HG02981 (cell line): ENCODE measurements at regions not wholly inside any gene's neighbourhood (a gene's known extent, or its start where the extent isn't known, plus 50 kb on each side); places are given as distances from the start of the nearest gene placed in this dataset.

Source experiments
- ATAC-seq: cut with Tn5 transposase; IDR thresholded peaks from one replicate; pipeline ENCODE4 v1.9.1; 2021; ENCODE audit warnings: mild to moderate bottlenecking, moderate library complexity; ENCODE audit not compliant: unreplicated experiment

DNA sequence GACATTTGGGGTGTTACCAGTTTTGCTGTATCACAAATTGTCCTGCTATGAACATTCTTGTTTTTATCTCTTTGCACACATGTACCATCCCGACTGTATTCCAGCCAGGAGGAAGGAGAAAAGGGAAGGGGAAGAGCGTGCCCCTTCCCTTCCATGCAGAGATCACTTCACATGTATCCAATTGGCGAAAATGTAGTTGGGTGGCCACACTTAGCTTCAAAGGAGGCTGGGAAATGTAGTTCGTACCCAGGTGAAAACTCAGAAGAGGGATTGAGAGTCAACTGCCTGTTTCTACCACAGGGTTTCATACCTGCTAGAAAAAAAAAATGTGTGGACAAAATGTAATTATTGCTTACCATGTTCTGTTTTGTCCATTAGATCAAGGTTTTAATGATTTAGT lies 189.1 kb upstream of the PELI2 start:
- ATAC-seq = no peak

DNA sequence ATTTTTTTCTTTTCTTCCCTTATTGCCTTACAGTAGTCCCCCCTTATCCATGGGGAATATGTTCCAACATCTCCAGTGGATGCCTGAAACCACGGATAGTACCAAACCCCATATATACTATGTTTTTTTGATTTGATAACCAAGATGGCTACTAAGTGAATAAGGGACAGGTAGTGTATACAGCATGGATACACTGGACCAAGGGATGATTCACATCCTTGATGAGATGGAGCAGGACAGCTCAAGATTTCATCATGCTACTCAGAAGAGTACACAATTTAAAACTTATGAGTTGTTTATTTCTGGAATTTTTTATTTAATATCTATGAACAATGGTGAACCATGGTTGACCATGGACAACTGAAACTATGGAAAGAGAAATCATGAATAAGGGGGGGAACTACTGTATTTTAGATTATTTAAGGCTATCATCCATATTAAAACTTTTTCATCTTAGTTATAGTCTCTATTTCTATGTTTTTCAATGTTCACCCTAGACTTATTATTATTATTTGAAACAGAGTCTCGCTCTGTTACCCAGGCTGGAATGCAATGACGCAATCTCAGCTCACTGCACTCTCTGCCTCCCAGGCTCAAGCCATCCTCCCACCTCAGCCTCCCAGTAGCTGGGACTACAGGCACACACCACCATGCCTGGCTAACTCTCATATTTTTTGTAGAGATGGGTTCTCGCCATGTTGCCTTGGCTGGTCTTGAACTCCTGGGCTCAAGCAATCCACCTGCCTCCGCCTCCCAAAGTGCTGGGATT lies 188.0 kb upstream of the PELI2 start:
- ATAC-seq = no peak

DNA sequence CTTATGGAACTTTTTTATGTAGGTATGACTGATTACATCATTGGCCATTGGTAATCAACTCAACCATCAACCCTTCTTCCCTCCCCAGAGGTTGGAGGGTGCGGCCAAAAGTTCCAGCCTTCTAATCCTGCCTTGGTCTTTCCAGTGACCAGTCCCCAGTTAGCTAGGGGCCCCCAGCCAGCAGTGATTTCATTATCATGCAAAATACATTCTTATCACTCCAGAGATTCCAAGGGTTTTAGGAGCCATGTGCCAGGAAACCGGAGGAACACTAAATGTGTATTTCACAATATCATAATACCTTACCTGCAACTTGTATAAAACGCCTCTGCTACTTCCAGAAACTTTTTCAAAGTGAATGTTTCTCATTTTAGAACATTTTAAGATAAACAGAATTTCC lies 181.5 kb upstream of the PELI2 start:
- ATAC-seq = no peak

DNA sequence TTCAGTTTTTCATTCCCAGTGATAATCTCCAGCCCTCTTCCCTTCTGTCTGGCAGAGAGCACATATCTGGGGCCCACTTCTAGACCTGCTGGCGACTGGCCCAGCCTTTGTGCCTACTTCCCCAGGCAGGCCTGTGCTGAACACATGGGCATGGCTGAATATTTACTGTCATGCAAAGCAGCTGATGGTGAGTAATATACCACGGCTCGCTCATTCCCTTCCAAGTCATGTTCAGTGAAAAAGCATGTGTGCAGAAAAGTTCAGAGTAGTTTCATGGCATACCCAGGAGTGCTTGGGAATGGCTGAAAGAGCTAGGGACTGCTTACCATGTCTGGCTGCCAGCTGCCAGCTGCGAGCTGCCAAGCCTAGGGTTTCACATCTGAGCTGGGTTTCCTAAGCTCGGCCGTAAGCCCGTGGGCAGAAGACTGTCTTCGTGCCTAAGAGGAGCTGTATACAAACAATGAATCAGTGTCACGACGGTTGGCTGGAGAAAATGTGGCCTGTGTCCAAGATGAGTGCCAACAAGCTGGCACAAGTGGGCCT lies 179.9 kb upstream of the PELI2 start:
- no peak for ATAC-seq

DNA sequence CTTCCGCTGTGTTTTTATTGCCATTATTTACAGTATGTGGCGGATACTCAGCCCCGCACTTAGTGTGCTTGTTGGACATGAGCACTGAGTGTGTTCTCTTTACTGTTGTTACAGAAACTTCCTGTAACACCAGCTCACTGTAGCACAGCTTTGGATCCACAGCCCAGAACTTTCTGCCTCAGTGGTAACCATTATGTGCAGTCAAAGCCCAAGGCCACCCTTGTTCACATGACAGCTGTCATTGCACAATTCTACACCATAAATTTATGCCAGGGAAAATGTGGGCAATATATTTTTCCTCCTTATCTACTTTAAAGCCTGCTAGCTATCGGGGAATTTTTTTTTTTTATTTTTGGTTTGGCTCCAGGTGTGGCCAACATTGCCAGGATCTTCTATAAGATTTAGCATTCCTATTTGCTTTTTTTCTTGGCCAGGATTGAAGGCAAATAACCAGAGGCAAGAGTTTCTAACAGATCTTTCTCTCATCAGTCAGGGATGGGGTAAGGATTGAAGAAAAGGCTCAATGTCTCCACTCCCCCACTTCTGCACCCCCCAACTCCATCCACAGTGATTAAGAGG lies 176.0 kb upstream of the PELI2 start:
- ATAC-seq = no peak

DNA sequence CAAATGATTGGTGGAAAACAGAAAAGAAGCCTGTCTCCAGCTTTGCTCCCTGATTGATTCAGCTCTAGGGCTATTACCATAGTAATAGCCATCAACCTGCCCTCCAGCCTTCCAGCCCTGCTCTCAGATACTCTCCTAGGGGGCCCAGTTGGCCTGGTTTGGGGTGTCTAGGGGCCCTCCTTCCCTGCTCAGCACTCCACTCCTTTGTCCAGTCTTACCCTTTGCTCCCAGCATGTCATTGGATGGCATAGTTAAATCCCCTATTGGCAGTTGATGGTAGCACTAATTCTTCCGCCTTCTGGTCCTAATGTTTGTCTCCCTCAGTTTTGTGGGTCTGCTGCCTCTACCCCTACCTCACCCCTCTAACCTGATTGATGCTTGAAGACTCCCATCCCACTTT lies 175.4 kb upstream of the PELI2 start:
- ATAC-seq = no peak

DNA sequence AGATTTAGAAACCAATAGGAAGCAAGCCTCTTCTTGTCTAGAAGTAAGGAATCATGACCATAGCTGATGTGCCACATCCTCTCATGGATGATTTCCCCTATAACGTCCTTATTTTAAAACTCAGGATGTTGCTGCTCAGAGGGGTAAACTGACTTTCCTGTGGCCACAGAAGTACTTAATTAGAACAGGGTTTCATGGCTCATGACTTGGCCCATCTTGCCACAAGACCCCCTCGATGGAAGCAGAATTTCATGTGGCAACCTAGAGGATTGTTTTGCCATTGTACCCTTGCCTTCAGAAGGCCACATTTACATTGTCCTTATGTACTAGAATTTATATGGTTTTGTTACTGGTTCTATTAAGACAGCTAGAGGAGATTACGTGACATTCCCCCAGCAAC lies 173.5 kb upstream of the PELI2 start:
- no peak for ATAC-seq

DNA sequence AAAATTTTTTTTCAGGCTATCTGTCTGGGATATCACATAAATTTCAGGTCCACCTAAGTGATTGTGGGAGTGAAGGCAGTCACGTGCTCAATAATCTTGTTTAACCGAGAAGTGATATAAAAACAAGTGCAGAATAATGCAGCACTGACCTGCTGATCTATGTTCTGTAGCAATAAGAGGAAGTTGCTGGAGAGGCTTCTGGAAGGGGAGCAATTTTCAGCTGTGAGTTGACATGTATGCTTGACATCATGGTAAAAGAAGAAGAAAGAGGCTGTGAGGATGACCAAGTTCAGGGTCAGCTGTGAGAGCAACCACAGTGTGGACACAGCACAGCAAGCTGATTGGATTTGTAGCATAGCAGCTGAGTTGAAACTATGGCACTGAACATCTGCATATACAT lies 172.0 kb upstream of the PELI2 start:
- no peak for ATAC-seq

DNA sequence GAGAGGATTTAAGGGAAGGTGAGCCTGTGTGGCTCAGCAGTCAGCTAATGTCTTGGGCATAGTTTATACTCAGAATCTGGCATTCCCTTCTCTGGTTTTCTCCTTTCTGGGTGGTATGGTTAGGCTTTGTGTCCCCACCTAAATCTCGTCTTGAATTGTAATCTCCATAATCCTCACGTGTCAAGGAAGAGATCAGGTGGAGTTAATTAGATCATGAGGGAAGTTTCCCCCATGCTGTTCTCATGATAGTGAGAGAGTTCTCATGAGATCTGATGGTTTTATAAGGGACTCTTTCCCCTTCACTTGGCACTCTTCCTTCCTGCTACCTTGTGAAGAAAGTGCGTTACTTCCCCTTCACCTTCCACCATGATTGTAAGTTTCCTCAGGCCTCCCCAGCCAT lies 169.8 kb upstream of the PELI2 start:
- ATAC-seq = no peak

DNA sequence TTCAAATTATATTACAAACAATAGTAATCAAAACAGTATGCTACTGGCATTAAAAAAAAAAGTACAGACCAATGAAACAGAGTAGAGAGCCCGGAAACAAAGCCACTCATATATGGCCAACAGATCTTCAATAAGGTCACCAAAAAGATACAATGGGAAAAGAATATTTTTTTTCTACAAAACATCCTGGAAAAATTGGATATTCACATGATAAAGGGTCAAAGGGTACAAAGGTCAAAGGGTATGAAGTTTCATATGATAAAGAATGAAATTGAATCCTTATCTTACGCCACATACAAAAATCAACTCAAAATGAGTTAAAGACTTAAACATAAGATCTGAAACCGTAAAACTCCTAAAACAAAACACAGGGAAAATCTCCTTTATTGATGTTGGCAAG lies 168.5 kb upstream of the PELI2 start:
- ATAC-seq = no peak

DNA sequence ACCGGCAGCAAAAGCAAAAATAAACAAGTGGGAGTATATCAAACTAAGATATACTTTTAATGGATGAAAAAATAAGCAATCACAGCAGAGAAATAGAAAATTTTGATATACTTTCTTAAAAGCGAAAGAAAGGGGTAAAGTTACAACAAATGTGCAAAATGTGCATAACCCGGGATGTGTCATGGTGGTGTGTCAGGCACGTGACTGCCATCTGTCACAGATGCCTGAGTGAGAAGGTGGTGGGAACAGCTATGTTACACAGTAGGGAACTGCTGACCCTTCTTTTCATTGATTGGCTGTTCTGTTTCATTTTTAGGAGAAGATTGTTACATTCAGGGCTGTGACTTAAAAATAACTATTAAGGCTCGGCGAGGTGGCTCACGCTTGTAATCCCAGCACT lies 168.1 kb upstream of the PELI2 start:
- no peak for ATAC-seq

DNA sequence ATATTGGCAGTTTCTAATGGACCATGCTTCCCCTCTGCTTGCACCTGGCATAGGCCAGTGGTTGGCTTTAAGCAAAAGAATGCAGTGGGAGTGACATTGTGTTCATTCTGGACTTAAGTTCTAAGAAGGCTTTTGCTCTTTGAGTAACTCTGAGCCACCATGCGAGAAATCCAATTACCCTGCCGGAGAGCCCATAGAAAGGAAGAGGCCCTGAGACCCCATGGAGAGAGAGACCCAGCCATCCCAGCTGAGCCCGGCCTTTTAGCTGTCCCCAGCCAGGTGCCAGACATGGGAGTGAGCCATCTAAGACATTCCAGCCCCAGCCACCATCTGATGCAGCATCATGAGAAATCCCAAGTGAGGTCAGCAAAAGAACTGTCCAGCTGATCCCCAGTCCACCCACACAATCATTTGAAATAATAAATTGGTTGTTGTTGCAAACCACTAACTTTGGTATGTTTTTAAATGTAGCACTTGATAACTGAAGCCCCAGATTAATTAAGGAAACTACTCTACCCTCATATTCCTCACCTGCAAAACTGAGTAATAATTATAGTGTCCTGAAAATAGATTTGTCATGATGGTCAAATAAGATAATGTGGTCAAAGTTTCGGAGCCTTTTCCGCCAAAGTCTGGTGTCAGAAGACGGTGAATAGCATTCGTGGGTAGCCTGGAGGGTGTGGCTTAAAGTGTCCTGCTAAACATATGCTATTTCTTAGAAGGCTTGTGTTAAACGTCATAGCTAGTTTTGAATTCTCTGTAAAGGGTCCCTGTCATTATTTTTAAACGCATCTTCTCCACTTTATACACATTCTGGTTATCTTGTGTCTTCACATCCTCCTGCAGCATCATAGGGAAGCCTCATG lies 166.6 kb upstream of the PELI2 start:
- ATAC-seq = no peak

DNA sequence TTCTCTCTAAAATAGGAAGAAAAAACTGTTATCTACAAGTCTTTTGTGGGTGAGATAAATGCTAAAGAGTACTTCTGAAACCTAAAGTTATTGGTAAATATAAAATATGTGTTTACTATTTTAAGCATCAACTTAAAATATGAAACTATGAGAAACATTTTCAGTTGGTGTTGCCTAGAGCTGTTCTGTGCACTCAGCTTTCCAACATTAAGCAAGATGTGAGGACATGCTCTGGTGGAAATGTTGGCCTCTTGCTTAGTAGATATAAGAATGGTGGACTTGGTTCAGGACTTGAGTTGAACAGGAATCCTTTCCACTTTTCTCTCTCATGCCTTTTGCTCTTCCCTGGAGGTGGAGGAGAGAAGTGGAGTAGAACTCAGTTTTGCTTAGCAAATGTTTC lies 164.1 kb upstream of the PELI2 start:
- ATAC-seq = no peak

DNA sequence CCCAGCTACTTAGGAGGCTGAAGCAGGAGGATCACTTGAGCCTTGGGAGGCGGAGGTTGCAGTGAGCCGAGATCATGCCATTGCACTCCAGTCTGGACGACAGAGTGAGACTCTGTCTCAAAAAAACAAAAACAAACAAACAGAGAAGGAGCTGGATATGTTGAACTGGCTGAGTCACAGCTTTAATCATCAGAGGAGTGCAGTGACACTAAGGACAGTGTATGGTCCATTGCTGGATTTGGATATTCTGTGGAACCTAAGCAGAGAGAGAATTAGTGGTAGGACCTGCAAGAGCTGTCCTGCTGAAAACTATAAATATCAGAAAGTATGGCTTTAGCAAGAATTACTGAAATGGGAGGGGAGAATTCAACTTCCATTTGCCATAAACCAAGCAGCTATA lies 163.0 kb upstream of the PELI2 start:
- no peak for ATAC-seq

DNA sequence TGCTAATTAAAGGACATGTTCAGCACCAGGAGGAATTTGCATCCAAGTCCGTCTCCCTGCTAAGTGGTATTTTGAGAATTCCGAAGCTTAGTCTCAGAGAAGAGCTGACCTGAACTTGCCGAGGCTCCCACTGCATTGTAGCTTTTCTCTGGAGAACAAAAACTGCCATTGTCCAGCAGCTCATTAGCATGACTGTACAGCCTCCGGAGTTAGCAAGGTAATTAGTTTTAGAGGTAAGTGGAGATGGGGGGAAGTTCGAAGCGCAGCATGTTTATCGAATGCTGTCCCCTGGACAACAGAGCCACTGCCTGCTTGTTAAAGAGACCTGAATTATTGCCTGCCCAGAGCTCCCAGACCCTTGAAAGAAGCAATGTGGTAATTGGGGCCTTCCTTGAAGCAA lies 160.3 kb upstream of the PELI2 start:
- no peak for ATAC-seq

DNA sequence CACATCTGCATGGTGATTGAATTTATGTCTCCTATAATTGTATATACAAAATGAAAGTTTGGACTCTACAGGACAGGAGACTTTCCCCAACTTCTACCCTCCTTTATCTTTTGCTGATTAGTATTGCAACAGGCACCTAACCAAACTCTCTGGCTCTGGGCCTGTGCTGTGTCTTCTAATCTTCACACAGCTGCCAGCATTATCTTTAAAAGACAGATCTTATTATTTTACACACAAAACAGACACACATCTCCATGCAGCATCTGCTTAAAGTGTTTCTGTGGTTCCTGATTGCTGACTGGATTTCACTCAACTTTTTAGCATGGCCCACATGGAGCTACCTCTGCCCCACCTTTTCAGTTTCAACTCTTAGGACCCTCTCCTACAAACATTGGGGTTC lies 154.9 kb upstream of the PELI2 start:
- no peak for ATAC-seq

DNA sequence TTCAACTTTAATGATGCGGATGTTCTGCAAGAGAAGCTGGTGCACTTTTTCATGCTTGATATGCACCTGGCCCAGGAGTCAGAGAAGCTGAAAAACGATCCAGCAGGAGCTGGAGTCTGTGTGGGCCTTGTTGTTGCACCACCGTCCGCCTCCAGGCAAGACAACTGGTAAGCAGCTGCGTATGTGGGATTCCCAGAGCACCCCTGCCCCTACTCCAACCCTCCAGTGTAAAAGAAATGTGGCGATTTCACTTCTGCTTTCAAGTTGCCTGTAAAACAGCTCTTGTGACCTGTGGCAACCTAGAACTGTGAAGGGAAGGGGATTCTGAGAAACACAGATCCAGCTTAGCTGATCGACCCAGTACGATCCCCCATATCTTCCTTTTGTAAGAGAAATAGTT lies 154.1 kb upstream of the PELI2 start:
- ATAC-seq = no peak

DNA sequence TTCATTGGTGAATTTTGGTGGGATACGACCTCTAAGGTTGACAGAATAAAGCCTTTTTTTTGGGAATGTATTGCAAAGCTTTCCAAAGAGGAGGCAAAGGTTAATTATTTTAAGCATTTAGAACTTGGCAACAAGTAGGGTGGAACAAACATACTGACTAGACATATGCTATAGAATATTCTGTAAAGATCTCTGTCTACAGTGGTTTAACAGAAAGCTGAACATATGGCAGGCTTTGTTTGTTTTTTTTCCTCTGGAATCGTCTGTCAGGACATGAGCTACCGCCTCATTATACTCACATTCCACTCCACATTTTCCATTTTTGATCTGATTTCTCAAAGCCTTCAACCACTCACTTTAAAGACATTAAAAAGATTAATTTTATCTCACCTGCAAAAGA lies 153.4 kb upstream of the PELI2 start:
- no peak for ATAC-seq

DNA sequence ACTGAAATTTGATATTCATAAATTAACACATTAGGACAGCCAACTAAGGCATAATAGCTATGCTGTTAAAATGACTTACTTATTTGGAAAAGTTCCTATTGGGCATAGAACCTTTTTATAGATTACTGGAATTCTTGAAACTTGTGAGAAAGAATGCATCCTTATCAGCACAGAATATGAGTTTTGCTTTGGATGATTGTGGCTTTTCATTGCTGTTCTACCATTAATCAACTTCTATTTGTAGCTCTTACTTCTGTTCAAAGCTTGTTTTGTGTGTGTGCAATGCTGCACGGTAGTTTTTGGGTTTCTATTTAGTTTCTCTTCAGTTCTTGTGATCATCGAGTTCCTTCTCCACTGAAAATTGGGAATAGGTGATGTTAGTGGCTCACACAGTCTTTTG lies 152.4 kb upstream of the PELI2 start:
- no peak for ATAC-seq

DNA sequence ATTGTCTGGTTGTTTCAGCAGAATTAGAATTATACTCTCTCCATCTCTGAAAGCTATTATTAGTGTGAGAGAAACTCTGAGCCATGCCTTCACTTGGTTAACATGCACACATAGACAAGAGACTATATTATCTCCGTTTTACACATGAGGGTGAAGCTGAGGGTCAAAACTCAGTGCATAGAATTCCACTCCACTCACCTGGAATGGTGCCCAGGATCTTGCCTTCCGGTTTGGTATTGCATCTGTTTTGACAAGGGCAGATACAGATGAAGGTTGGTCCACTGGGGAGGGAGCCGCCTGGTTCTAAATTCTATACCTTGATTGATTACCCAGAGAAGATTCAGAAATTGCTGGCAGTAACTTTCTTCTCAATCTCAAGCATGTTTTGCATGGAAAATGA lies 149.5 kb upstream of the PELI2 start:
- no peak for ATAC-seq

DNA sequence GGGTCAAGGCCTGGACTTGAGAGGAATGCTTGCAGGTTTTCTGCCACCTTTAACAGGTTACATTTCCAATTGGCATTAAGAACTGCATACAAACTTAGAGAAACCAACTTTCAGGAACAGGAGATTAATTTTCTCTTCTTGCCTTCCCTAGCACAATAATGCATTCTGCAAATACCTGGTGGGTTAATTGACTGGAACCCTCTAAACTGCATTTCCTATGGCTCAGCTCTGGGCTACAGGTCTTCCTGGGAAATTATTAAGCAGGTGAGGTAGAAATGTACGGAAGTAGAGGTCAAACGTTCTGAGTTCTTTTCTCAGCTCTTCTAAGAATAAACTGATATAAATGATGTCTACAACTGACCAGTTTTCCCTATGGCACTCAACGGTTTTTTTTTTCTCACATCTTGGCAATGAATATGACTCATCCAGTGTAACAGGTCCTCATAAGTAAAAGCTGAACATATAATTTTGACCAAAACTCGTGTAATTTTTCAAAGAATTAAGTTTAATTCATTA lies 144.9 kb upstream of the PELI2 start:
- ATAC-seq = no peak
